Neural cell (in vitro differentiated cells): ENCODE measurements at regions not wholly inside any gene's neighbourhood (a gene's known extent, or its start where the extent isn't known, plus 50 kb on each side); places are given as distances from the start of the nearest gene placed in this dataset.

Experiments used
- H2AFZ ChIP-seq: fragments of 200-600, 300-800 bp; sonication (generic), shearing (Covaris generic); 2 replicates; pipeline ENCODE4 v1.6.0; 2014; ENCODE audit warnings: low read depth, mild to moderate bottlenecking, antibody characterized with exemption, low read length, moderate library complexity
- H3F3A ChIP-seq: fragments of 200-600 bp; shearing (Covaris generic); 2 replicates; pipeline ENCODE4 v1.6.1; 2016; ENCODE audit warnings: mild to moderate bottlenecking, moderate library complexity, mixed read lengths, antibody characterized with exemption, low read length; ENCODE audit not compliant: insufficient read depth, poor library complexity, severe bottlenecking
- H3K27ac ChIP-seq: fragments of 200-600, 300-800 bp; sonication (generic), shearing (Covaris generic); 2 replicates; pipeline ENCODE4 v1.5.1; 2014; ENCODE audit warnings: mild to moderate bottlenecking, low read length, moderate library complexity
- H3K27me3 ChIP-seq: fragments of 300-800, 200-600 bp; sonication (generic), shearing (Covaris generic); 2 replicates; pipeline ENCODE4 v1.6.0; 2014; ENCODE audit warnings: mild to moderate bottlenecking, low read depth, low read length, moderate library complexity; ENCODE audit not compliant: insufficient read depth
- H3K36me3 ChIP-seq: fragments of 300-800, 200-600 bp; sonication (generic), shearing (Covaris generic); 2 replicates; pipeline ENCODE4 v1.5.1; 2014; ENCODE audit warnings: mild to moderate bottlenecking, antibody characterized with exemption, low read length, moderate library complexity; ENCODE audit not compliant: insufficient read depth
- H3K4me2 ChIP-seq: fragments of 300-800, 200-600 bp; sonication (generic), shearing (Covaris generic); 2 replicates; pipeline ENCODE4 v1.6.0; 2014; ENCODE audit warnings: mild to moderate bottlenecking, low read length
- H3K4me3 ChIP-seq: fragments of 300-800, 200-600 bp; sonication (generic), shearing (Covaris generic); 2 replicates; pipeline ENCODE4 v1.5.1; 2014; ENCODE audit warnings: mild to moderate bottlenecking, low read length, moderate library complexity
- H3K79me2 ChIP-seq: fragments of 200-600 bp; shearing (Covaris generic); replicated peaks from 2 replicates; pipeline ENCODE4 v1.6.0; 2014; ENCODE audit warnings: mild to moderate bottlenecking, low read length, moderate library complexity; ENCODE audit not compliant: insufficient read depth
- H3K9ac ChIP-seq: fragments of 300-800, 200-600 bp; sonication (generic), shearing (Covaris generic); 2 replicates; pipeline ENCODE4 v1.6.1; 2016; ENCODE audit warnings: mild to moderate bottlenecking, low read length, mixed read lengths
- H3K9me2 ChIP-seq: fragments of 200-600 bp; shearing (Covaris generic); 2 replicates; pipeline ENCODE4 v1.6.1; 2016; ENCODE audit warnings: mild to moderate bottlenecking, low read length, mixed read lengths; ENCODE audit not compliant: insufficient read depth
- H3K9me3 ChIP-seq: fragments of 200-600, 300-800 bp; sonication (generic), shearing (Covaris generic); 2 replicates; pipeline ENCODE4 v1.6.1; 2016; ENCODE audit warnings: mild to moderate bottlenecking, mixed run types, low read length, moderate library complexity, mixed read lengths
- H4K20me1 ChIP-seq: fragments of 200-600 bp; shearing (Covaris generic); 2 replicates; pipeline ENCODE4 v1.6.1; 2016; ENCODE audit warnings: mild to moderate bottlenecking, mixed run types; ENCODE audit not compliant: insufficient read depth
- CTCF ChIP-seq: fragments of 450-650 bp; IDR thresholded peaks from 2 replicates; pipeline ENCODE4 v1.5.1; 2014; ENCODE audit warnings: antibody characterized with exemption, mild to moderate bottlenecking, moderate library complexity; ENCODE audit not compliant: poor library complexity, severe bottlenecking
- EP300 ChIP-seq: fragments of 450-650 bp; conservative IDR thresholded peaks from 2 replicates; pipeline ENCODE4 v1.6.1; 2014; ENCODE audit warnings: antibody characterized with exemption, mild to moderate bottlenecking, moderate library complexity; ENCODE audit not compliant: poor library complexity, severe bottlenecking
- EZH2 ChIP-seq: fragments of 200-600, 300-800 bp; shearing (Covaris generic), sonication (generic); IDR thresholded peaks from 2 replicates; pipeline ENCODE4 v1.6.1; 2014; ENCODE audit warnings: antibody characterized with exemption, low read length, borderline replicate concordance, mild to moderate bottlenecking; ENCODE audit not compliant: insufficient read depth, poor library complexity, severe bottlenecking
- MXI1 ChIP-seq: fragments of 450-650 bp; conservative IDR thresholded peaks from 2 replicates; pipeline ENCODE4 v1.6.1; 2014; ENCODE audit warnings: antibody characterized with exemption, mild to moderate bottlenecking; ENCODE audit not compliant: poor library complexity, severe bottlenecking
- POLR2AphosphoS5 ChIP-seq: IDR thresholded peaks from 2 replicates; pipeline ENCODE4 v1.6.1; 2012
- RAD21 ChIP-seq: fragments of 450-650 bp; conservative IDR thresholded peaks from 2 replicates; pipeline ENCODE4 v1.6.1; 2014; ENCODE audit warnings: antibody characterized with exemption, mild to moderate bottlenecking, moderate library complexity
- REST ChIP-seq: IDR thresholded peaks from 2 replicates; pipeline ENCODE4 v1.6.1; 2012; ENCODE audit warnings: borderline replicate concordance
- SMC3 ChIP-seq: fragments of 450-650 bp; conservative IDR thresholded peaks from 2 replicates; pipeline ENCODE4 v1.6.1; 2014; ENCODE audit warnings: antibody characterized with exemption, mild to moderate bottlenecking, moderate library complexity; ENCODE audit not compliant: poor library complexity
- TAF1 ChIP-seq: IDR thresholded peaks from 2 replicates; pipeline ENCODE4 v1.6.1; 2012; ENCODE audit warnings: low read depth

GRCh38 chr20:22071841-22072240 lies 366.4 kb downstream of the PAX1 start:
- H3F3A ChIP-seq = no peaks in the 10 kb centered on the region
- H3K4me3 ChIP-seq = no peak overlapping the region
- TF ChIP-seq EP300 (no peak), REST (no peak), EZH2 (no peak), RAD21 (no peak), SMC3 (no peak), TAF1 (no peak), CTCF (no peak), MXI1 (no peak), POLR2AphosphoS5 (no peak)
- H3K9me3 ChIP-seq = no peaks in the 10 kb centered on the region
- H3K9me2 ChIP-seq = no peaks in the 10 kb centered on the region
- H3K27ac ChIP-seq = no peak overlapping the region
- no peak overlapping the region for H3K4me2 ChIP-seq
- H3K36me3 ChIP-seq = no peaks in the 10 kb centered on the region
- no peak overlapping the region for H3K9ac ChIP-seq
- H4K20me1 ChIP-seq = no peaks in the 10 kb centered on the region
- no peaks in the 10 kb centered on the region for H3K27me3 ChIP-seq
- no peak overlapping the region for H2AFZ ChIP-seq
- no peaks in the 10 kb centered on the region for H3K79me2 ChIP-seq

GRCh38 chr20:22070610-22071058 lies 365.2 kb downstream of the PAX1 start:
- H3K79me2 ChIP-seq = no peaks in the 10 kb centered on the region
- TF ChIP-seq TAF1 (no peak), RAD21 (no peak), SMC3 (no peak), MXI1 (no peak), REST (no peak), POLR2AphosphoS5 (no peak), CTCF (no peak)
- H2AFZ ChIP-seq = no peak overlapping the region
- H3K9me3 ChIP-seq = no peaks in the 10 kb centered on the region
- no peaks in the 10 kb centered on the region for H3K27me3 ChIP-seq
- H3K27ac ChIP-seq = no peak overlapping the region
- H3K9me2 ChIP-seq = no peaks in the 10 kb centered on the region
- no peak overlapping the region for H3K9ac ChIP-seq
- no peaks in the 10 kb centered on the region for H4K20me1 ChIP-seq
- no peaks in the 10 kb centered on the region for H3K36me3 ChIP-seq
- no peak overlapping the region for H3K4me2 ChIP-seq
- H3K4me3 ChIP-seq = no peak overlapping the region
- no peaks in the 10 kb centered on the region for H3F3A ChIP-seq
